ENCODE measurements at regions not wholly inside any gene's neighbourhood (a gene's known extent, or its start where the extent isn't known, plus 50 kb on each side); places are given as distances from the start of the nearest gene placed in this dataset.

DNA sequence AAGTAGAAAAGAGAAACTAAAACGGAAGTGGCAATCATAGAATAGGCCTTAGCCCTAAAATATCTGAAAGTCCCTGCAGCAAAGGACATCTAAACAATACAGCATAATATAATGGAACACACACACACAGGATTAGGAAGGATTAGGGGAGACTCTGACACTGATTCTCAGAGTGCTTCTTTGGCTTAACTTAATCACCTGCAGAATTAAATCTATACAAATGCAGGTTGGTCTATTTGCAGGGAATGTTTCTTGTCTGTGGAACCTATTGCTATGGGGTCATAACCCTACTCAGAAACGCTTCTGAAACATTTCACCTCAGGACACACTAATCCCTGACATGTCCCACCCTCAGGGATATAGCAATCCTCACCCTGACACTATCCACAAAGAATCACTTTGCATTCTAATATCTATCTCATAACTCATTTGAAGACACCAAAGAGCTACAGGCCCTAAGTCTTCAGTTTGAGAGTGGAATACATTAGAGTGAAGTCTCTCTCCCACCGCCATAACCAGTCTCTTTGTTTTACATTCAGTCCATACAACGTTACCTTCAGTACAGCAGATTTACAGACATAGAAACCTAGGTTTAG is 1041.2 kb downstream of the TUSC7 start:
- TF ChIP-seq EZH2phosphoT487 (IDR thresholded peaks at IDR 0.05; ENCODE audit: low read length), result no peak
- TF ChIP-seq, protein P1, sequence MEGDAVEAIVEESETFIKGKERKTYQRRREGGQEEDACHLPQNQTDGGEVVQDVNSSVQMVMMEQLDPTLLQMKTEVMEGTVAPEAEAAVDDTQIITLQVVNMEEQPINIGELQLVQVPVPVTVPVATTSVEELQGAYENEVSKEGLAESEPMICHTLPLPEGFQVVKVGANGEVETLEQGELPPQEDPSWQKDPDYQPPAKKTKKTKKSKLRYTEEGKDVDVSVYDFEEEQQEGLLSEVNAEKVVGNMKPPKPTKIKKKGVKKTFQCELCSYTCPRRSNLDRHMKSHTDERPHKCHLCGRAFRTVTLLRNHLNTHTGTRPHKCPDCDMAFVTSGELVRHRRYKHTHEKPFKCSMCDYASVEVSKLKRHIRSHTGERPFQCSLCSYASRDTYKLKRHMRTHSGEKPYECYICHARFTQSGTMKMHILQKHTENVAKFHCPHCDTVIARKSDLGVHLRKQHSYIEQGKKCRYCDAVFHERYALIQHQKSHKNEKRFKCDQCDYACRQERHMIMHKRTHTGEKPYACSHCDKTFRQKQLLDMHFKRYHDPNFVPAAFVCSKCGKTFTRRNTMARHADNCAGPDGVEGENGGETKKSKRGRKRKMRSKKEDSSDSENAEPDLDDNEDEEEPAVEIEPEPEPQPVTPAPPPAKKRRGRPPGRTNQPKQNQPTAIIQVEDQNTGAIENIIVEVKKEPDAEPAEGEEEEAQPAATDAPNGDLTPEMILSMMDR (IDR thresholded peaks at IDR 0.05; ENCODE audit: low read length), result no peak

Measured in MM.1S (cell line).